ENCODE measurements at regions not wholly inside any gene's neighbourhood (a gene's known extent, or its start where the extent isn't known, plus 50 kb on each side); places are given as distances from the start of the nearest gene placed in this dataset.

- DNase-seq (ENCODE audit: low spot score), result no peak
These were observed 71.0 kb downstream of the RFLNA start for GRCh38 chr12:124365726-124366430.

Data from ecto neural progenitor cell (in vitro differentiated cells).